ENCODE measurements at regions not wholly inside any gene's neighbourhood (a gene's known extent, or its start where the extent isn't known, plus 50 kb on each side); places are given as distances from the start of the nearest gene placed in this dataset.

DNA sequence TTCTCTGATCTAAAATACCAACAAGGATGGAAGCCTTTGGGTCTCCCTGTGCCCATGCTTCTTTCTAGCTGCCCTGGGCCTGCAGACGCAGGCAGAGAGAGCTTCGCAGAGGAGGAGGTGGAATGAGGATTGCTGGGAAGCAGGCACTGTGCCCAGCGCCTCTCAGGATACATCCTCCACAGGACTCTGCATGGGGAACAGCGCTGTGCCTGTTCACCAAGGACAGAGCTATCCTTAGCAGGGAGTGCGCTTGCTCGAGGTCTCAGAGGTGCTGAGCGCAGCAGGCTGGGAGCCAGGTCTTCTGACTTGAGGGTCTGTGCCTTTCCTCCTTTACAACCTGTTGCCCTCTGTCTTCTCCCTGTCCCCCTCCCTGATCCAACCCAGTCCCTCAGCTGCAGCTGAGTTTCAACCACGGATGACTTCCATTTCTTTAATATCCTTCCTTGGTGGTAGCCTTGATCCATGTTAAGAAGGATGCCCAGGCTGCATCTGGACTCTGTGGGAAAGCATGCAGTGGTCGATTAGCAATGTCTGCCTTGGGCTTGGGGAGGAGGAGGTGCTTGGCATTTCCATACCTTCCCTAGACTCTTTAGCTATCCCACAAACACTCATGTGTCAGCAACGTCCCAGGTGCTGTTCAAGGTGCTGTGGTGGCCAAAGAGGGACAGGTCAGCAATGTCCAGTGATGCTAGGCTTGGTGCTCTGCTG, 219.6 kb upstream of the GPR26 start:
- DNase-seq (ENCODE audit: low read depth in 2 of 3, low spot score in 2 of 3): no peak

DNA sequence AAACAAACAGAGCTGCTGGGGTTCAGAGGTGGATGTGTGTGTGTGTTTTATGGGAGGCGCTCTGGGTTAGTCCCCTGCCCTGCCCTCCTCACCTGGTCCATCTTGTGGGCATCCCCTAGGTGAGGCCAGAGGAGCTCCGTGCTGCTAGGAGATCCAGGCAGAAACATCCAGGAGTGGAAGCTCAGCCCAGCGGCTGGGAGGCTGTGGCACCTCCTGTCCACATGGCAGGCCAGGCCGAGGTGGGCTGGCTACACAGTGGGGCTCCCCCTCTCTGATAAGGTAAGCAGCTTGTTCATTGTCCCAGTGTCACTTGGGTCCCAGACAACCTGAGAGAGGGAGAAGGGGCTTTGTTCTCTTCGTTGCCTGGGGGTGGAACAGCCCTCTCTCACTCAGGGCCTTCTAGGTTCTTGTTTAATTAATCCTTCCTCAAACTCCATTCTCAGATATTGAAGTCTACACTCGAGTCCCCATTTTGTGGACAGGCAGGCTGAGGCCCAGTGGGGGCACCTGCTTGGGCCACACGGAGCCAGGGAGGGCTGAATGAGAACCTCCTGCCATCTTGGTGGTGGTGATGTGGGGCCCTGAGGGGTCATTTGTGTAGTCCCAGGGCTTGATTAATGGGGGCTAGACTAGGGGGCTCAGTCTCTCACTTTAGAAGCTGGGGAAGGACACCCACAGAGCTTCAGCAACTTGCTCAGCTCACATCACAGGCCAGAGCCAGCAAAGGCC, 216.8 kb upstream of the GPR26 start:
- no peak for DNase-seq (ENCODE audit: low read depth in 2 of 3, low spot score in 2 of 3)

- no peak for DNase-seq (ENCODE audit: low read depth in 2 of 3, low spot score in 2 of 3)
Observed at GRCh38 chr10:123450956-123451605, 215.1 kb upstream of the GPR26 start.

DNA sequence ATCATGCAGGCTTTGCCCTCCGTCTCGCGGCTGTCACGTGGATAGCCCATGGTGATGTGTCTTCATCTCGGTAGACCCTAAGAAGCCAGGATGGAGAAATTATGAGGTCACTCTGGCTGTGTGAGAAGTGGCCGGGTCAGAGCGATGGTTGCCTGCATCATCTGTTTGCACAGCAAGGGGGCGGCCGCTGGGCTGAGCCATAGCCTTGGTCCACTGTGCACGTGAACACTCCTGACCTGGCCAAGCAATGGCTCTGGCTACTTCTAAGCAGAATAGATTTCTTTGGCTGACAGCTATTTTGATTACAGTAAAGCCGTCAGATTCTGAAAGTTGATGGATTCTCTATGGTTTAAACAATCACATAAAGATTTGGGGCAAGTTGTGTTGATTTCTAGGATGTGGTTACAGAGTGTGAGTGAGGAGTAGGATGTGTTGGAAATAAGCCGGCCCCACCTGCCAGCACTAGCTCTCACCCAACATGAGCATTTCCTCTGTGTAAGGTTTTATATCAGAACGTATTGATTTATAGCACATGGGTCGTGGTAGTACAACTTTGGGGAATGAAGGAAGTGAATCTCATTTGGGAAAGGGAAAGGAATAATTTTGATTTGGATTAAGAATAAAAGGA, 214.4 kb upstream of the GPR26 start:
- no peak for DNase-seq (ENCODE audit: low read depth in 2 of 3, low spot score in 2 of 3)

DNA sequence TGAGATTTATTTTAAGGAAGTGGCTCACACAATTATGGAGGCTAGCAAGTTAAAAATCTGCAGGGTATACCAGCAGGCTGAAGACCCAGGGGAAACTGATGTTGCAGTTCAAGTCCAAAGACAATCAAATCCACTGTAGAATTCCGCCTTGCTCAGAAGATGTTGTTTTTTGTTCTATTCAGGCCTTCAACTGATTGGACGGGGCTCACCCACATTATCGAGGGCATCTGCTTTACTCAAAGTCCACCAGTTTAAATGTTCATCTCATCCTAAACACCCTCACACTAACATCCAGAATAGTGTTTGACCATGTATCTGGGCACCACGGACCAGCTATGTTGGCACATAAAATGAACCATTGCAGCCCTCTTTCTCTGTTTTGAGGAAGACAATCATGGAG, 211.2 kb upstream of the GPR26 start:
- DNase-seq (ENCODE audit: low read depth in 2 of 3, low spot score in 2 of 3): no peak

DNA sequence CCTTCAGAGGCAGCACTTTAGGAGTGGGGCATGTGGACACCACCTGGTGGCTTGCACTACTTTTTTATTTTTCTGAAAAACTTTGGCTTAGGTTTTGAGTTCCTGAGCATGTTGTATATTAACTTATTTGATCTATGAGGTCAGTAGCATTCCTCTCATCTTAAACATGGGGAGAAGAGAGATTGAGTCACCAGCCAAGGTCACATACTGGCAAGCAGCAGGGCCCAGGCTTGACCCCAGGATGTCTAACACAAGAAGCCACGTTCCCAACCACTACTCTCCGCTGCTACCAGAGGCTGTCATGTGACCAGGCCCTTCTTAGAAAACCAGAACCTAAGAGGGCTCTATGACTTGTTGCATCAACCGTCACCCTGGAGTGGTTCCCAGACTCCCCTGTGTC, 210.3 kb upstream of the GPR26 start:
- DNase-seq (ENCODE audit: low read depth in 2 of 3, low spot score in 2 of 3): no peak

- DNase-seq (ENCODE audit: low read depth in 2 of 3, low spot score in 2 of 3): no peak
Observed at GRCh38 chr10:123458933-123459332, 207.2 kb upstream of the GPR26 start.

- no peak for DNase-seq (ENCODE audit: low read depth in 2 of 3, low spot score in 2 of 3)
Observed at GRCh38 chr10:123459371-123460091, 206.6 kb upstream of the GPR26 start.

GRCh38 chr10:123462246-123462645, 203.9 kb upstream of the GPR26 start:
- no peak for DNase-seq (ENCODE audit: low read depth in 2 of 3, low spot score in 2 of 3)

GRCh38 chr10:123462756-123463155, 203.4 kb upstream of the GPR26 start:
- no peak for DNase-seq (ENCODE audit: low read depth in 2 of 3, low spot score in 2 of 3)

- DNase-seq (ENCODE audit: low read depth in 2 of 3, low spot score in 2 of 3): no peak
Observed at GRCh38 chr10:123463181-123463580, 203.0 kb upstream of the GPR26 start.

GRCh38 chr10:123463698-123464097, 202.5 kb upstream of the GPR26 start:
- DNase-seq (ENCODE audit: low read depth in 2 of 3, low spot score in 2 of 3): no peak

DNA sequence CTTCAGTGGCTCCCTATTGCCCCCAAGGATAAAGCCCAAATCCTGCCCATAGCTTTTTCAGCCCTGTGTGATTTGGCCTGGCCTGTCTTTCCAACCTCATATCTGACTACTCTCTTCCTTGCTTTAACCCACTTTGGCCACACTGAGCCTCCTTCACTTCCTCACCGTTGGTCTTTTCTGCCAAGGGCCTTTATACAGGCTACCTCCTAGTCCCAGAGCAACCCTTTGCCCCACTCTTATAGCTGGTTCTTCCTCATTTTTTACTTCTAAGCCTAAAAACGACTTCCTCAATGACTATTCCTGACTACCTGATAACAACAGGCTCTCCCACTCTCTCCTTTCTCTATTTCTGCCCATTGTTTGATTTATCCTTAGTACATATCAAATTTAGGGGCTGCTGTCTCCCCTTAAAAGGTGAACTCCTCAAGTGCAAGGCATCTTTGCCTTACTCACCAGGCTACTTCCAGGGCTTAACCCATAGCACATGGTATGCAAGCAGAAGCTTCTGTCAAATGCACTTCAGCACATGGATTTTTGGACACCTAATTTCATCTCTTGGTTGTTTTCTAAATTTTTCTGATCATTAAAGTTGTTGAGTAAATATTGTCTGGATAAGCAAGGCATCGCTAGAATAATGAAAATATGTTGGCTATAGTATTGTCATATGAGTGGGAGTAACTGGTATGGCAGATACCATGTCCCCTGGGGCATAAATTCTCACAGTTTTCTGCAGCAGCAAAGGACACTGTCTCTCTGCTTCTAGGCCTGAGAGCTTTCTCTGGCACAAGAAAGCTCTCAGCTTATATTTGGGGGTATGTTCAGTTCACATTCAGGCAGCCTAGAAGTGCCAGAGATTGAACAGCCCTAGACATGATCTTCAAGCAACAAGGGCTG, 201.5 kb upstream of the GPR26 start:
- DNase-seq (ENCODE audit: low read depth in 2 of 3, low spot score in 2 of 3): no peak

- no peak for DNase-seq (ENCODE audit: low read depth in 2 of 3, low spot score in 2 of 3)
Observed at GRCh38 chr10:123470336-123470921, 195.7 kb upstream of the GPR26 start.

DNA sequence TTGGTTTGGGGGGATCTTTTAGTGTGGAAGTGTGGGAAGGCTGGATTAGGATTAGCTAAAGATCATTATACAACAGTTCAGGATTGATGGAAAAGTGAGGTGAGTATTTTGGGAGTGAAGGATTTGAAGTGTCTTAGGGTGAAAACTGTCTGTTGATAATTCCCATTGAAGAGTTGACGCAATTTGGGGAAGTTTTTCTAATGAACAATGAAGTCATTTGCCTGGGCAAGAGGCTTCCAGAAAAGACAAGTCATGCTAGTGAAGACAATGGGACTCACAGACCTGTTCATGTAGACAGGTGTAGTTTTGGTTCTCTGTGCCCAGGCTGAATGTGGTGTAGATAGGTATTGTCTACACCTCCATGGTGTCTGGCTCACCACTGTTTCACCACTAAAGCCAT, 194.3 kb upstream of the GPR26 start:
- DNase-seq (ENCODE audit: low read depth in 2 of 3, low spot score in 2 of 3): no peak

DNA sequence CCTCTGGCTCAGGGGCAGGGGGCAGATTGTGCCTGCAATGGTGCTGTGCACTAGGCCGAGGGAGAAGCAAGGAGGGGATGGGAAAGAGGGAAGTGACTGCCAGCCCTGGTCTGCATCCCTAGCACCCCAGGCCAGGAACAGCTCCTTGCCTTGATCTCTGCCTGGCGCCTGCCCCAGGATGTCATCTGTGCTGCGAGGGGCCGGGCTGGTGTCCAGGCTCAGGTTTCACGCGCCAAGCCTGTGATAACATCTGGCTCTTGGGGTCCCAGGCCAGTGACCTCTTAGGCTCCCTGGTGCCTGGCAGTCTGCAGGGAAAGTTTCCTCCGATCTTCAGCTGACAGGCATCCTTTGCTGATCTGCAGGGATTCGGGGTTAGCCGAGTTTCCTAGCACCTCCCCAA, 193.5 kb upstream of the GPR26 start:
- no peak for DNase-seq (ENCODE audit: low read depth in 2 of 3, low spot score in 2 of 3)

GRCh38 chr10:123474700-123475099, 191.5 kb upstream of the GPR26 start:
- no peak for DNase-seq (ENCODE audit: low read depth in 2 of 3, low spot score in 2 of 3)

GRCh38 chr10:123475466-123475865, 190.7 kb upstream of the GPR26 start:
- DNase-seq (ENCODE audit: low read depth in 2 of 3, low spot score in 2 of 3): no peak

GRCh38 chr10:123478116-123478515, 188.0 kb upstream of the GPR26 start:
- DNase-seq (ENCODE audit: low read depth in 2 of 3, low spot score in 2 of 3): no peak
